ENCODE measurements at regions not wholly inside any gene's neighbourhood (a gene's known extent, or its start where the extent isn't known, plus 50 kb on each side); places are given as distances from the start of the nearest gene placed in this dataset.

DNA sequence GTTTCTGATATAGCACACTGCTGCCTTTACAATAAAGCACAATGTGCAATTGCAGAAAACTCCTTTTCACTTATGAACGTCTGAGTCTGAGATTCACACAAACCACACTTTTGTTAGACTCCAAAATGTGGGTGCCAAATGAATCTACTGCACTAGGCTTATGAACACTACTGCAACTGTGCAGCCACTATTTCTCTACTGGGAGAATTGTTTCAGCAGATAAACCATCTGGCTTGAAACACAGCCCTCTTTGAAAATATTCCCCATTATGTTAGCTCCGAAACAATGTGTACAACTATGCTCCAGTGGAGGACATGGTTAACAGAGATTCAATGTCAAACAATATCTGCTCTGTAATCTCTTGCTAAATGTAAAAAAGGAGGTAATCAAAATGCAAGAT, 188.7 kb upstream of the ZEB2 start:
- DNase-seq: no peak

DNA sequence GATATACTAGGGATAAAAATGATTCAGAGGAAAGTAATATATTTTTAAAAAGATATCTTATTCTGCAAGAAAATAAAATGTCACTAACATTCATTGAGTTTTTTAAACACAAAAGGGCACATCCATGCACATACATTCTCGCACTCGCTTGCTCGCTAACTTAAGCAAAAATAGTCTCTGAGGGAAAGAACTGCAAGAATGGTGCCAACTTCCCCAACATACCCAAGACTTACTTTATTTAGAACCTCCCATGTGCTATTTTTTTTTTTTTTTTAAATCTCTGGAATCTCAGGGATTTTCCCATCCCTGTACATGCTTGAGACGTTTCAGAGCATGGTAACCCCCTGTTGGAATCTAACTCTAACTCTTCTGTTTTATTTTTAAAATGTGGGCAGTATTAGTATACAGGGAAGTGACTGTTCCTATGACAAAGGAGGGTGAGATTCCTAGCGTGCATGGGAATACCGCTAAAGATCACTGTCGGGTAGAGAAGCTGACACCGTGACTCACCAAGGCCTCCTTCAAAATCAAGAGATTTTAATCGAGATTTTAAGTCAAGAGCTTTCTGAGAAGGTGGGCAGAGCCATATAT, 187.9 kb upstream of the ZEB2 start:
- DNase-seq: no peak

DNA sequence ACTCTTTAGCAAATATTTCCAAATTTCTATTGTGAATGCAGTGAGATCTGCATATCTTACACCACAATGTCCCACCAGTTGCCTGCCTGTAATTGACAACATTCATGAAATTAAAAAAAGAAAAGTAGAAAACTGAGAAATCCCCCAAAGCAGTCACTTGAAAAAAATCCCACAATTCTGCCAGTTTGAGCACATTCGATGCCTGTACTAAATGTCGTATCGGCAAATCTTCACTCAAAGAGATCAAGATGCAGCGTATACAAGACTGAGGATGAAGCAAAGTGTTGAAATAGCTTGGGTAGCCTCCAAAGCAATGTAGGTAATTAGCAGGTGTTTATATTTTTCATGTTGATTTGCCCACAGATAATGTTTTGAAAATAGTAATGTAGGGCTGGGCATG, 186.7 kb upstream of the ZEB2 start:
- no peak for DNase-seq

DNA sequence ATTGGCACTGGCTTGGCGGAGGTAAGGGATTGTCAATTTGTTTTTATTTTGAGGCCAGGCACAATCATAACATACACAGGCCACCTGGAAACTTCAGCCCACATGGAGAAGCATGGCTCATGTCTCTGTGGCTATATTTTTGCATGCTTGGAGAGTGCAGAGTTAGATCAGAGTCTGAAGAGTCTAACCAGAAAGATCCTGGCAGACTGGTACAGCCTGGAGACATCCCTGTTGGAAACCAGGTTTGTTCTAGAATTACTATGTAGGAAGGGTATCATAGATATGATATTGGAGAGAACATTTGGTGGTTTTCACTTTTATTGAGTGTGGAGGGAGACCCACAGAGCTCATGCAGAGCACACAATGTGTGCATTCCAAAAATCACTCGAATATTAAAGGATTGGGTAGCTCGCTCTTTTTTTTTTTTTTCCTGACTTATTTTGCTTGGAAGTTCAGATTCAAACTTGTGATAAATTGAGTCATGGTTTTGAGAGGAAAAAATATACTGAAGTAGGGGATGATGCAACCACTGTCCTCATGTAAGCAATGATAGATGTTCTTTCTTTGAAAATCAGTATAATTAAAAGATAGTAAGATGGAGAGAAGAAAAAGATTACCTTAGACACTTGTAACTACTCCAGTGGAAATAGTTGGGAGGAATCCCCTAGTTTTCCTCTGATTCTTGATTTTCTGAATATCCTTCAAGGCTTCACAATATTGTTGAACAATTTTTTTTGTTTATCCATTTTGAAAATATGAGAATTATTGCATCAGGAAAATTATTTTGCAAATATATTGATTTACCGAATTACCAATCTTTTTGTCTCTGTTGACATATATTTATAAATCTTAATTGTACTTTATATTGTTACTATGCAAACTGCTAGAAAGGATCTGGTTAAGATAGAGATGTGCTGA, 185.7 kb upstream of the ZEB2 start:
- DNase-seq: no peak

DNA sequence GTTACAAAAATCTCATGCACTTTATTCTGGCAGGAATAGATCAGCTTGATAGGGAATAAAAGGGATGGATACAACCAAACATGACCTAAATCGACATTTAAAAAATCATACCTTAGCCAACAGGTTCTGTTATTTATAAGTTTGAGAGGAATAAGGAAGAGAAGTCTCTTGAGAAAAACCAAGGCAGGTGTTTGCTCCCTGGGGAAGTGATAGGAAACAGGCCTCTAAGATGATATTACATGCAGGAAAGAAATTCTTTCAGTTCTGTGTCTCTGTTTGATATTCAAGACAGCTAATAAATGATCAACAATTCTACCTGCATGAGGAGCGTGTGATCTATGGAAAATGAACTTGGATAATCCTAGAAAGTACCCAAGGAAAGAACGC, 184.8 kb upstream of the ZEB2 start:
- DNase-seq: no peak

DNA sequence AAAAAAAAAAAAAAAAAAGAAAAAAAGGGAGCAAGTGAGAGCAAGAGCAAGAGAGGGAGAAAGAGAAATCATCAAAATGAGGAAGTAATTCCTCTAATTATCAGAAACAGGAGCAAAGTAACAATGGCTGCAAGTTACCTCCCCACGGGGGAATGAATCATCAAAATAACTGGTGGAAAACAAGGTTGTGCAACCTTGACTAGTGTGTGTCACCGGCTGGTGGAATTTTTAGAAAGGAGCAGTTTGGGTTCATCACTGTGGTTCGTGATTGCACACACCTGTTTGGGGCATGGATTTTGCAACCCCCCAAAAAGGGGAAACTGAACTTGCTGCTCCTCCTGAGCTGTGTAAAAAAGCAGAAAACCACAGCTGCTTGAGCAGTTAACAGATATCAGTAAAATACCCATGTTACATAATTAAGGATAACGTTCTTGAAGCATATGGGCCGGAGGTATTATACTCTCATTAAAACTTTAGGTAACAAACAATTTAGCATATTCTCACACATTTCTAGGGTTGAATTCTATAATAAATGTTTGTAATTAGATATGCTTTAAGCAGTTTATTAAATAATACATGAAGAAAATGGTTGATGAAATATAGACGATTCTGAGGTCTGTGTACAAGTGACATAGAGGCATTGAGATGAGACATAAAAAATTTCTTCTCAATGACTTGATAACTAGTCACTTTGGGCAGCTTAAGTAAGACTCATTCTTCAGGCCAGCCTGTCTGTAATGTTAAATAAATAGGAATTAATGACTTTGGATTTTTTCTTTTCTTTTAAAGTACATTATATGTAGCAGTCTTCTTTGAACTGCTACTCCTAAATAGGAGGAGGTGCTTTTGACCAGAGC, 184.2 kb upstream of the ZEB2 start:
- DNase-seq: no peak

DNA sequence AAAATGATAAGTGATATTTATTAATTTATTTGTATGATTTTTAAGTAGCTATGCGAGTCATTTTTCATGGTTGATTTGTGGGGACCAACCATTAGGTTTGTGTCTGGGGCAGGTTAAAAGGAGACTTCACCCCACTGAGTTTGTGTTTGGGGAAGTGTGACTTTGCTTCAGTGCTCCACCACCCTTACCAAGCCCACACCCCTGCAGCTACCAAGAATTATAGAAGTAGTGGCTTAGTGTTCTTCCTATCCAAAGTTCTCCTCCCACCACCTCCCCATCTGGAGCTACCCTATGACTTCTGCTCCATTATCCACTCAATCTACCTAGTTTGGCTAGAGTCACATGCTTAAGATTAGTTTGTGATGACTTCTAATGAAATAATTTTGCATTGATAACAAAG, 182.1 kb upstream of the ZEB2 start:
- no peak for DNase-seq

DNA sequence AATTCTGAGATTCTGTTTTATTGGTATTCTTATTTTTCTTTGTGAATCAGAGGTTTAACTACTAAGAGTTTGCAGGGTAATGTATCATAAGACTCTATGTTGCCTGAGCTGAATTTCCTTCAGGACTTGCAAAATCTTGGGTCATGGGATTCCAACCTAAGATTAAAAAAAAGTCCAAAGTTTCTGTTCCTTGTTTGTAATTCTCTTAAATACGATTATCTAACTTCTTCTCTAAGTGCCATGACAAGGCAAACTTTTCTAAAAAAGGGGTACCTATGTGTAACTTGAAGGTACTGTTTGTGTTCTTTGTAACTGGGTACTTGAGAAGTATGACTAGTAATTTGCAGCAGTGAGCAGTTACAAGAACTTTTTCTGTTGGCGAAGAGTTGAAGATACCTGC, 181.3 kb upstream of the ZEB2 start:
- no peak for DNase-seq

DNA sequence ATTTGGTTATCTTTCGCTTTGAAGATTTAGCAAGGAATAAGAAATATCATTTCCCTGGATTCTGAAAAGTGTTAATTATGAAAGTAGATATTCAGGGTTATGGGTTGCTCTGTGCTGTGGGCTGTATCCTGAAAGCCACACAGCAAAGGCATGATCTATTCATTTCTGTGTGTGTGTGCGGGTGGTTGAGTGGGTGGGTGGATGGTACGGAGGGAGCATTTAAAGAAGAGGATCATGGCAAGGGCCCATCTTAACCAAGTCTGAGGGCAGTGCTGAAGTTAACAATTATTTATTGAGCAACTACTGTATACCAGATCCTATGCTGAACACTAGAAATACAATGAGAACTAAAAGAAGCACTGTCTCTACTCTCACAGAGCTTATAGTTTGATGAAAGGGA, 178.2 kb upstream of the ZEB2 start:
- no peak for DNase-seq

DNA sequence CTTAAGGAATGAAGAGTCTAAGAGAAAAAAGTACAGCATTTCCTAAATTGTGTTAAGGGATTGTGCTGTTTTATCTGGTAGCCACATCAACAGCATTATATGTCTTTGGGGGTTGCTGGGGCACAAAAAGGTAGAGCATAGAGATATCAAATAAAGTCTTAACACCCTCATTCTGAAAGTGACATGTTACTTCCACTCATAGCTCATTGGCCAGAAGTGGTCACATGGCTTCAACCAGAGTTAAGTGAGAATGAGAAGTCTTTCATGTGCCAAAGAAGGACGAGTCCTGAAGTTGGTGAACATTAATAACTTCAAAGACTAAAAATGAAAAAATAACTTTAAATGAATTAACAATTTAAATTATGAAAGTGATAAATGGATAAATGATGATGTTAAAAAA, 175.7 kb upstream of the ZEB2 start:
- DNase-seq: no peak

DNA sequence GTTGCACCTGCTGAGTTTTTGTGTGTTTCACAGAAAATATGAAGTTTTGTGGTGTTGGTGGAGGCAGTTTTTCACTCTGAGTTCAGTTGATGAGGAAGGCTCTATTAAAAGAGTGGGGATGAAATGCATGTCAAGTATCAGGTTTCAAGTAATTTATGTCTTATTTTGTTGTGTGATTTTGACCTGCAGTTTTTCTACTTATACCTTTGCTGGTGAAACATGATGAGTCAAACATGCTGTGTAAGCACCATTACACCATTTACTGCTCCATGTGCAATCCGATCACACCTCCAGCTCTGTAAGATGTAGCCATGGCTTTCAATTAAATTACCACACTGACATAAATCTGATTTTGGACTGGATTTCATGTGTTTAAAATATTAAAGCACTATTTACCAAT, 174.5 kb upstream of the ZEB2 start:
- peak; percentile 25 for DNase-seq

DNA sequence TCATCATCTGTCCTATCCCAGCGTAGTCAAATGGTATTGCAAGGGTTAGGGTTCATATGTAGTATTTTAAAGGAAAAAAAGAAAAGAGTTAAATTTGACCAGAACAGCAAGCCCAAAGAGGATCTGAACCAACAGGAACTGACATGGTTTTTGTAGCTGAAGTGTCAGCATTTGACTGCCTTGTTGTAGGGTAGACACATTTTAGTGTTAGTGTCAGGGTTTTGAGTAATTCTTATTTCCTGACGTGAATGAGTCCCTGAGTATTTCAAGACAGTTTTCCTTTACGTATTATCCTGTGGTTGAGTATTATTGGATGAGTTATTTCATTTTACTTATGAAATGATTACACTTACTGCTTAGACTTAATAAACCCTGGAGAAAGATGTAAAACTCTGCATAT, 173.3 kb upstream of the ZEB2 start:
- DNase-seq: no peak

DNA sequence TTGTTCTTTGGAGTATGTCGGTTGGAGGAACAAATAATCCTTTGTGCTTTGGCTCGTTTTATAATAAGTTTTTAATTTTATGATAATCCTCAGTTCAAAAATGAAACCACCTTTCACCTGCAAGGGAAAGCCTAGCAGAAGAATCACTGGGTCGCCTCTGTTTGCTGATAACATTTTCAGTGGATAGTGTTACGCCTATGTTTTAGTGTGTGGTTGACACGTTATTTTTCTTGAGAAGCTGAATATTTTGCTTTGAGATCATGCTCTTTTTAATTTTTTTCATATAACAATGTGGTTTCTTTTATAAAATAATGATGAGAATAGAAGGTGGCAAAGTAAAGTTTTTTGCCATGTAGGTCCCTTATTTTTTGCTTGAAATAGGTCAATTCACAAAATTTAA, 172.7 kb upstream of the ZEB2 start:
- DNase-seq: no peak

DNA sequence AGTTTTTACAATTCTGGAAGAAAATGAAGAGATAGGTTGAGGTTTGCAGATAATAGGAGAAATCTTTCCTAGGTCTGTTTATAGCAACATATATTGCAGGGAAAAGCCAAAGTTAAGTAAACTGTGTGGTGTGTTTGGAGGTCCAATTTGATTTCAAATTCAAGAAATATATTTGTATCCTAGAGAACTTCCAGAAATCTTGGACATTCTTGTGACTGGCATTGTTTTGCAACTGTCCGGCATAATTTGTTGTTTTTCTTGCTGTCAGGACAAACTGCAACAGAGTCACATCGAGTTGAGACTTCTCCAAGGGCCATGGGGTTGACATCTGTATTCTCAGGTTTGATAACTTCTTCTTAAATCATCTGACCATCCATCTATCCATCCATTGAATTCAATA, 170.9 kb upstream of the ZEB2 start:
- DNase-seq: no peak

DNA sequence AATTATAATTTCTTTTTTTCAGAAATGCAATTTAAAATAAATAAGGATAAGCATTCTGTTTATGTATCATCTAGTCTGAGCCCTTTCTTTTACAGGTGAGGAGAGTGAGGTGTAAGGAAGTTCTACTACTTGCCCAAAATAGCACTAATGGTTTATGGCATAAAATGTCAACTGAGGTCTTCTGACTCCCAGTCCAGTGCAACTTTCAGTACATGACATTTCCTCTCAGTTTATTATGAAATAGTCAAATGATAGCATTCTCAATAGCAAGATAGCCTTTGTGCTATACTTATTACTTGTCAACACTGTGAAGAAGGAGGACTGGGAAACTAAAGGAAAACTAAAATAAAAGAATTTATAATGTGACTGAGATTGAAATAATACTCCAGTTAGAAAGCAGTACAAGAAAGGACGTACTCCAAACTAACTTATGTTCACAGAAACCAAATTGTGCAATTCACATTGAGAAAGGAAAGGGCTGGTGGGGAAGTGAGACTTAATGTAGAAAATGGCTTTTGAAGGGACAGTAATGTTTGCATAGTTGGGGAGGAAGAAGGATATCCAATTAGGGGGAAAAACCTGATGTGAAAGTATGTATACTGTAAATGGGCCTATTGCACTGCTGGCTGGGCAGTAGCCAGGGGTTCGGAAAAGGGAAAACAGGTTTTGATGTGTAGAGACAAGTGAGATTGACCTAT, 166.7 kb upstream of the ZEB2 start:
- no peak for DNase-seq

DNA sequence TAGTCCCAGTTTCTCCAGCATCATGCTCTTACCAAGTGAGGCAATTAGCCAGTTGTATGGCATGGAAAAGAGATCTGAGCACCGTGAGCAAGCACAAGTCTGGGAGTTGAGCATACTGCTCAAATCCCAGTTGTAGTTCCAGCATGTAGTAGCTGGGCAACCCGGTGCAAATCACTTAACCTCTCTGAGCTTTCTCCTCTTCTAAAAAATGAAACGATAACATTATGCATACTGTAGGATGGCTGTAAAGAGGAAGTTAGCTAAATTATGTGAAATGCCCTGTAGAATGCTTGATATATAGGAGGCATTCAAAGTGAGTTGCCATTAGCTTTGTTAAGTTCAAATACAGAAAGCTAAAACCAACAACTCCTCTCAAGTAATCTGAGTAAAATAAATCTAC, 164.0 kb upstream of the ZEB2 start:
- DNase-seq: no peak

DNA sequence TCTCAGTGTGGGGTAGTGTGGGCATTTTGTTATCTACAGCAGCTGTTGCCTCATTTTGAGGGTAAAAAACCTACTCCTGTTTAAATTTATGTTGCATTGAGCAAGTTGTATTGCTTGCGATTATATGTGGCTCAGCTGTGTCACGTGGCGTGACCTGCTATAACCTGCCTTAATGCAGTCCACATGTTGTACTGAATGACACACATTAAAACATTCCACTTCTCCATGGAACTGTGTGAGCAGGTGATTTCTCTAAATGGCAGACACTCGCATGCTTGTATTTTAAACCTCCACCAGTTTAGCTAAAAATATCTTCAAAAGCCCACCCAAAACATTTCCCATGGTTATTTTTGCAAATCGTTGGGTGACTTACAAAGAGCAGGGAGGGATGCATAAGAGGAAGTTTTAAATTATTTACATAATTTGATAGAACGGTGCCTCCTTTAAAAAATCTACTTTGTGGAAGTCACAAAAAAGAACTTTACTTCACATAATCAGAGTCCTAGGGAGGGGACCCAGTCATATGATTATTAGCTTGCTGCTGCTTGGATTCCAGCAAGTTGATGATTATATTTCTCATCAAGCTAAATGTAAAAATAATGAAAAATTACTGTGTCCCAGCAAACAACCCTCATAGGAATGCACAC, 163.3 kb upstream of the ZEB2 start:
- no peak for DNase-seq

DNA sequence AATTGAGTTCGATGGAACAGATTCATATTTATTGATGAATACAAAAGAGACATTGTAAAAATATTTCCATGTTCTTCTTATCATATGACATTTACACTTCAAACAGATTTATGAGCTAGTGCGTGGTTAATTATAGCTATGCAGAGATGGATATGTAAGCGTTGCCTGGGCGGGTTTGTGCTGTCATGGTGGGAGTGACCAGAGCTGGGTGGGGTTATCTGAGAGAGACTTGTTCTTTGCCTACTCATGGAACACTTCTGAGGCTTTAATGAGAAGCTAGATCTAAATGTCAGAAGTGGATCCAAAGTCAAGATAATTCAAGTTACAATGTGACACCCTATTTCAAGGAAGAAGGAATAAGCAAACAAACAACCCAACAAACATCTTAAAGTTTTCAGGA, 162.3 kb upstream of the ZEB2 start:
- no peak for DNase-seq

DNA sequence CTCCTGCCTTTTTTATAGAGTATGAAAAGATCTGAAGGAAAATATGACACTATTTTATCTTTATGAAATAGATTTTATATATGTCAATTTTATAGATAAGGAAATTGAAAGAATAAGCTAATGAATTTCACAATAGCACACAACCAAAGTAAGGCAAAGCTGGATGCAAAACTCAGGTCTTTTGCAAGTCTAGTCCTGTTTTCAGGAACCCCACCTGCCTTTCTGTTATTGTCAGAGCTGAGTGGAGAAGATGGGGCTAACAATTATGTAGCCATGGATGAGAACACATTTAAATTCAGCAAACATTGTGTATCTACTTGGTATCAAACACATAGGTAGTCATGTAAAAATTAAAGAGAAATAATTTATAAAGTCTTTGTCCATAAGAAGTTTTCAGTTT, 161.5 kb upstream of the ZEB2 start:
- no peak for DNase-seq

DNA sequence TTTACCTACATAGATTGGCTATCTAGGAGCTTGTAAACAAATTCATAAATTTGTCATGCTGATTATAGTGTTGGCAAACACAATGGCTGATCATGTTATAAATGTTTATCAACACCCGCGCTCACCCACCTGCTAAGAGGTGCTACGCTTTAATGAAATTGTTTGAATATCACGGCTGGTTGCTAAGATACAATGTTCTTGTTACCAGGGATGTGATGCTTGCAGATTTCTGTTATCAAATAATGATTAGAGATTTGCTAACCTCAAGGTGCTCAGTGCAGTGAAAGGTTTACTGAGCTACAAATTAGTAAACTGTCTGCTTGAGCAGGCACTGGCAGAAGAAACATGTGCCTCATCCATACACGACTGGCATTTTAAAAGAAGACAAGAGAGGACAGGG, 160.0 kb upstream of the ZEB2 start:
- DNase-seq: peak; percentile 29

DNA sequence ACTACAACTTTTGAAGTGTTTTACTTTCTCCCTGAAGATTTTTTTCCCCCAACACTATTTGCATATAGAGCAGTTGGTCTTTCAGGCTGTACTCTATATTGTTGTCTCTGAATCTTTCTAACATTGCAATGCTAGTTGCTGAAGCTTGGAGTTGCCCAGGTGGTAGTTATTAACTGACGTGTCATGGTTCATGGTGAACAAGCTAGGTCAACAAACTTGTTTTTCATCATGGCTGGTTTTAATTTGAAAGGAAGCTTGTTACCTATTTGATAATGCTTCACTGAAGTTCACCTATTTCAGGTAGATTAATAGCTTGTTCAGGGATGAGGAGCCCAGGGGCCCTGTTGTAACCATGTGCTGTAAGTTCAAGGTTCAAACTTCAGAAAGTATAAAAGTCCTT, 158.8 kb upstream of the ZEB2 start:
- DNase-seq: no peak

DNA sequence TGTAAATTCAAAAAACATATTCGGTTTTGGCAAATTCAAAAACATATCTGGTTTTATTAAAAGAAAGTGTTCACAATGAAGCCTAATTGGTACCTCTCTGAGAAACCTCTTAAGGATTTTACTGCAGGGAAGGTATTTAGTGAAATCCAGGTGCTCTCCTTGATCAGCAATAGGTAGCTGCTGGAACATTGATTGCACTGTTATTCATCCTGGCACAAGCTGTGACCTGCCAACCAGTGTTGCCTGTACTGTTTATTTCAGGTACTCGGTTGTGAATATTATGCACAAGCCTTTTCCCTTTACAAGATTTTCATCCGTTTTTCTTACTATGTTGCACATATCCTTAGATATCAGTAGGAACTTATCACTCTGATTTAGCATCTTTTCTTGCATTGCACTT, 155.8 kb upstream of the ZEB2 start:
- no peak for DNase-seq

DNA sequence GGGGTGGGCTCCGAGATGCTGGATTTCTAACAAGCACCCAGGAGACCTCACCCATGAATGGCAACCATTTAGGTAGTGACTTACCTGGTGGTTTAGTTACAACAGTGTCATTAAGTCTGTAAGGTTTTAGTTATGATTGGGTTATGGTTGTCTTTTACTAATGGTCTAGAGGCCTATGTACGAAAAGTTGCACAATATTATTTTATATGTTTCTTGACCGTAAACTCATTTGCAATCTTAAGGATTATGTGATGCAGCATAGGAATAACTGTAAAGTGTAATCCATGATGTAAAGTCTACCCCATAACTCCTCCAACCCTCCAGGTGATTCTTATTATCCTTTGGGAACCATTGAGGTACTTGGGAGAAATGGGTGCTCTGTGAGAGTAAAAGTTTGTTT, 155.4 kb upstream of the ZEB2 start:
- DNase-seq: no peak

Data from NCI-H146 (cell line).